ENCODE measurements at regions not wholly inside any gene's neighbourhood (a gene's known extent, or its start where the extent isn't known, plus 50 kb on each side); places are given as distances from the start of the nearest gene placed in this dataset.

- no peak overlapping the region for H3K4me3 ChIP-seq (ENCODE audit: low read depth, low read length)
- TF ChIP-seq CTCF (IDR thresholded peaks at IDR 0.05; ENCODE audit: borderline replicate concordance, insufficient read depth, low read depth, low read length): no peak
Observed at GRCh38 chr4:171430495-171430894, 382.7 kb upstream of the GALNTL6 start.

DNA sequence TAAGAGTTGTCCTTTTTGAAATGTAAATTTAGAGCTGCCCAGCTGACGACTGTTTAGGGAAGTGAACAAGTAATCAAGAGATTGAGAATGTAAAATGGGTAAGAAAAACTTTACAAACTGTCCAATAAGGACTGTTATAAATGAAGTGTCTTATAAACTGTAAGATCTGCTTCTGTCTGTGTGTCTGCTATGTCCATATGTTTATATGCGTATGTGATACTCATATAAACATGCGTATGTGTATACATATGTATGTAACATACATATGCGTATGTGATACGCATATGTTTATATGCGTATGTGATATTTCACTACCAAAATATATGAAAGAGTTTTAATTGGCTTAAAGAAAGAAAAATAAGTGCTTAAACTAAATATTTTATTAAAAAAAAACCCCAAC is 416.0 kb upstream of the GALNTL6 start:
- H3K4me3 ChIP-seq (ENCODE audit: low read depth, low read length): no peak overlapping the region
- TF ChIP-seq CTCF (IDR thresholded peaks at IDR 0.05; ENCODE audit: borderline replicate concordance, insufficient read depth, low read depth, low read length): no peak

- no peak for TF ChIP-seq CTCF (IDR thresholded peaks at IDR 0.05; ENCODE audit: borderline replicate concordance, insufficient read depth, low read depth, low read length)
- no peak overlapping the region for H3K4me3 ChIP-seq (ENCODE audit: low read depth, low read length)
Observed at GRCh38 chr4:171390626-171391025, 422.6 kb upstream of the GALNTL6 start.

GRCh38 chr4:171378323-171378722 is 434.9 kb upstream of the GALNTL6 start:
- H3K4me3 ChIP-seq (ENCODE audit: low read depth, low read length): no peak overlapping the region
- no peak for TF ChIP-seq CTCF (IDR thresholded peaks at IDR 0.05; ENCODE audit: borderline replicate concordance, insufficient read depth, low read depth, low read length)

DNA sequence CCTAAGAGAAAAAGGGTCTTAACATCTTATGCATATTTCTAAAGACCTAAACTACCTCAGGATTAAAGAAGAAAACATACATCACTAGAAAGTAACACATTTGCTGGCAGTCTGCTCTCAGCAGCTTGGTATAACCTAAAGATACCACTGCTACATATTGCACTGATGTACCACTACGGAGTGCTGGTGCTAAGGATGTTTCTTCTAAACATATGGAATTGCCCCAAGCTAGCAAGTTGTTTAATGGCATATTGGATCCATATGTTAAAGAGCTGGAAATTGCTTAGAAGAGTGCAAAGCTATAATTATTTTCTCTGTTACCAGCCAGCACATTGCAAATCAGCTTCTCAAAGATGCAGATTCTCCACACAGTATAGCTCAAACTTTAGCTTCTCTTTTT is 436.5 kb upstream of the GALNTL6 start:
- H3K4me3 ChIP-seq (ENCODE audit: low read depth, low read length): no peak overlapping the region
- TF ChIP-seq CTCF (IDR thresholded peaks at IDR 0.05; ENCODE audit: borderline replicate concordance, insufficient read depth, low read depth, low read length): no peak

- TF ChIP-seq CTCF (IDR thresholded peaks at IDR 0.05; ENCODE audit: borderline replicate concordance, insufficient read depth, low read depth, low read length): no peak
- H3K4me3 ChIP-seq (ENCODE audit: low read depth, low read length): no peak overlapping the region
Observed at GRCh38 chr4:171353535-171353934, 459.7 kb upstream of the GALNTL6 start.

- no peak for TF ChIP-seq CTCF (IDR thresholded peaks at IDR 0.05; ENCODE audit: borderline replicate concordance, insufficient read depth, low read depth, low read length)
Observed at GRCh38 chr4:171348090-171348489, 465.1 kb upstream of the GALNTL6 start.

More at GRCh38 chr4:171348090-171348489, 465.1 kb upstream of the GALNTL6 start:
- H3K4me3 ChIP-seq (ENCODE audit: low read depth, low read length): no peak overlapping the region
